Stimulated activated CD4-positive, alpha-beta T cell treated with anti-CD3 and anti-CD28 coated beads, TNF-alpha, amount 100 ng/mL, for 4 hours (primary cell): ENCODE measurements at regions not wholly inside any gene's neighbourhood (a gene's known extent, or its start where the extent isn't known, plus 50 kb on each side); places are given as distances from the start of the nearest gene placed in this dataset.
"Not testable (repeated sequence)": the region's sequence is repeated elsewhere in the genome, so short reads cannot be mapped to it uniquely, and the experiment has no call there.

Experiments
- DNase-seq, 3 experiments: peaks; one replicate each; pipeline ENCODE4 v3.0.0-alpha.2; 2020; ENCODE audit warnings: low read depth in 3 of 3

GRCh38 chr21:29396951-29397455, 98.3 kb downstream of the BACH1 start:
- no peak for DNase-seq

DNA sequence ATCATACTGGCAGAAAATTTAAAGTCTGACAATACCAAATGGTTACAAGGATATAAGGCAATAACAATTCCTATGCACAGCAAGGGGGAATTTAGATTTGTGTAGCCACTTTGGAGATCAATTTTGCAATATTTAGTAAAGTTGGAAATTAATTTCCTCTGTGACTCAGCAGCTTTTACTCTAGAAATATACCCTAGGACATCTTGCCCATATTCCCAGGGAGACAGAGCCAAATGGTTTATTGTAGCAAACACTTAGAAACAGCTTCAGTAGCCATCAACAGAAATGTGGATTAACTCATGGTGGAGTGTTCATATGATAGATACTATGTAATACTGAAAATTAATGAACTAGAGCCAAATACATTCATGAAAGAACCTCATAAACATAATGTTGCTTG, 104.6 kb downstream of the BACH1 start:
- DNase-seq: no peak

- no peak for DNase-seq
Observed at GRCh38 chr21:29403922-29404538, 105.3 kb downstream of the BACH1 start.

DNA sequence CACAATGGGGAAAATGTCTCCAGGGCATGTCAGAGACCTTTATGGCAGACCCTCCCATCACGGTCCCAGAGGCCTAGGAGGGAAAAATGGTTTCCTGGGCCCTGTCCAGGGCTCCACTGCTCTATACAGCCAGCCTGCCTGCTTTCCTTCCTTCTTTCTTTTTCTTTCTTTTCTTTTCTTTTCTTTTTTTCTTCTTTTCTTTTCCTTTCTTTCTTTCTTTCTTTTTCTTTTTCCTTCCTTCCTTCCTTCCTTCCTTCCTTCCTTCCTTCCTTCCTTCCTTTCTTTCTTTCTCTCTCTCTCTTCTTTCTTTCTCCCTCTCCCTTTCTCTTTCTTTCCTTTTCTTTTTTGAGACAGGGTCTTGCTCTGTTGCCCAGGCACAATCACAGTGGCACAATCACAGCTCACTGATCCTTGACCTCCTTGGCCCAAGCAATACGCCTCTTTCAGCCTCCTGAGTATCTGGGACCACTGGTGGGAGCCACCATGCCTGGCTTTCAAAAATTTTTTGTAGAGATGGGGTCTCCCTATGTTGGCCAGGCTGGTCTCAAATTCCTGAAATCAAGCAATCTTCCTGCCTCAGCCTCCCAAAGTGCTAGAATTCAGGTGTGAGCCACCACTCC, 106.9 kb downstream of the BACH1 start:
- no peak for DNase-seq

GRCh38 chr21:29406385-29406784, 107.7 kb downstream of the BACH1 start:
- DNase-seq: no peak

GRCh38 chr21:29407571-29407970, 108.8 kb downstream of the BACH1 start:
- DNase-seq: no peak

DNA sequence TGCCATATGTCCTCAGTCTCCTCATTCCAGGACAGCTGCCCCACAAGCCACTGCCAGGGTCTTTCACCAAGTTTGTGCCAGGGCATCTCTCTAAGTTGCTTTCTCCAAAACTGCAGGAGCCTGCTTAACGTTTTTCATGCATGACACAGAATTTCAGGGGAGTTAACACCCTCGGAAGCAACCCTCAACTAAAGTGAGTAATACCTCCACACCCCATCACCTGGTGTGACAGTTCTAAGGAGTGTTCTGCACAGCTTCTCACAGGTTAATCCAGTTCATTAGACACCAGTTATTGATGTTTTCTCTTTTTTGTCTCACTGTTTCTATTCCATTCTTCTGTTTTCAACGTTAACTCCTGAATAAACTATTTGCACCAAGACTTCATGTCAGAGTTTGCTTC, 115.0 kb downstream of the BACH1 start:
- DNase-seq: no peak

DNA sequence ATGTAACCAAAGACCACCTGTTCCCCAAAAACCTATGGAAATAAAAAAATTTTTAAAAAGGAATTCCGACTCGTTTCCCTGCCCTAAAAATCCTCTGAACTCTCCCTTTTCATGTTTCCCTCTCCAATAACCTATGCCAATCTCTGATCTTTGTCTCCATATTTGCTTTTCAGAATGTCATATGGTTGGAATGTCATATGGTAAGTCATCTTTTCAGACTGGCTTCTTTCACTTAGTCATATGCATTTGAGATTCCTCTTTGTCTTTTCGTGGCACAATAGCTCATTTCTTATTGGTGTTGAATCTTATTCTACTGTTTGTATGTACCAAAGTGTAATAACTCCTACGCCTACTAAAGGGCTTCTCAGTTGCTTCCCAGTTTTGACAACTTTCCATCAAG, 117.5 kb downstream of the BACH1 start:
- DNase-seq: no peak

GRCh38 chr21:29418813-29419212, 120.1 kb downstream of the BACH1 start:
- no peak for DNase-seq

DNA sequence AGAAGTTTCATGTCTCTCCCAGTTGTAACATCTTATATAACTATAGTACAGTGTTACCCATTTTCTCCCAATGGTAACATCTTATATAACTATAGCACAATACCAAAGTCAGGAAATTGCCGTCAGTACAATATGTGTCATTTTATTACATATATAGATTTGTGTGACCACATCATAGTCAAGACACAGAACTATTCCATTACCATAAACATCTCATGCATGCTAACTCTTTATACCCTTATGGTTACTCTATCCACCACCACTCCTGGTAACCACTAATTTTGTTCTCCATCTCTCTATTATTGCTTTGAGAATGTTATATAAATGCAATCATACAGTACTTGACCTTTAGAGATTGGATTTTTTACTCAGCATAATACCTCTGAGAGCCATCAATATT, 120.7 kb downstream of the BACH1 start:
- DNase-seq: no peak

GRCh38 chr21:29423099-29423870, 124.6 kb downstream of the BACH1 start:
- no peak for DNase-seq

GRCh38 chr21:29424728-29425127, 126.0 kb downstream of the BACH1 start:
- no peak for DNase-seq

GRCh38 chr21:29429218-29429617, 130.5 kb downstream of the BACH1 start:
- DNase-seq: no peak

- DNase-seq: no peak
Observed at GRCh38 chr21:29430030-29430429, 131.3 kb downstream of the BACH1 start.

DNA sequence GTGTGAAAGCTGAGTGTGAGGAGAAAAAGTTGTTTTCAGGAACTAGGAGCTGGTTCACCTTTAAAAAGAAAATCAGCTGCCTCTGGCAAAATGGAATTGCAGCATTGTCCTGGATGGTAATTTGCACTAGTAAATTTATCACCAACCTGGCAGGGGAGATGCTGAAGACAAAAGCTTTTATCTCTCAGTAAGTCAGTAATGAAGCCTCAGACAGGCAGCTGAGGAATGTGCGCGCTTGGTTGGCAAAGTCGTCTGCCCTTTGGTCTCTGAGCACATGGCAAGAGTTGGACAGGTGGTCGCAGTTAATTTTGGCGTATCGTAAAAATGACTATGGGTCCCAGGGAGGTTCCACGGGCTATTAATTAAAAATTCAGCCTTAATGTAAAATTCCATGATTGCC, 131.9 kb downstream of the BACH1 start:
- DNase-seq: no peak

- DNase-seq: no peak
Observed at GRCh38 chr21:29431178-29431577, 132.5 kb downstream of the BACH1 start.

- DNase-seq: no peak
Observed at GRCh38 chr21:29431680-29432079, 133.0 kb downstream of the BACH1 start.

GRCh38 chr21:29433366-29434059, 134.8 kb downstream of the BACH1 start:
- no peak for DNase-seq

- DNase-seq: no peak
Observed at GRCh38 chr21:29434081-29434480, 135.4 kb downstream of the BACH1 start.

- not testable (repeated sequence) for DNase-seq
Observed at GRCh38 chr21:29434982-29435381, 136.3 kb downstream of the BACH1 start.

- peak in 2 of 3 experiments; percentile 10 to 30 for DNase-seq
Observed at GRCh38 chr21:29436143-29436542, 137.4 kb downstream of the BACH1 start.

- no peak for DNase-seq
Observed at GRCh38 chr21:29436650-29437049, 137.9 kb downstream of the BACH1 start.
